Stomach smooth muscle (tissue), 2 donors: ENCODE measurements at regions not wholly inside any gene's neighbourhood (a gene's known extent, or its start where the extent isn't known, plus 50 kb on each side); places are given as distances from the start of the nearest gene placed in this dataset.

ENCODE experiments used
- H3K27ac ChIP-seq: one replicate; pipeline ENCODE4 v1.7.0; 2013; ENCODE audit warnings: mild to moderate bottlenecking, low read length, inconsistent platforms
- H3K27me3 ChIP-seq, 2 donors: one replicate each; pipeline ENCODE4 v1.7.0; 2013; ENCODE audit warnings: low read length in 2 of 2; ENCODE audit not compliant: insufficient read depth in 2 of 2, control insufficient read depth in 1 of 2
- H3K36me3 ChIP-seq, 2 donors: one replicate each; pipeline ENCODE4 v1.7.0; 2013; ENCODE audit warnings: low read length in 2 of 2; ENCODE audit not compliant: control insufficient read depth in 2 of 2, insufficient read depth in 2 of 2
- H3K4me1 ChIP-seq: one replicate; pipeline ENCODE4 v1.7.0; 2013; ENCODE audit warnings: low read length; ENCODE audit not compliant: control insufficient read depth, insufficient read depth
- H3K4me3 ChIP-seq, 2 donors: one replicate each; pipeline ENCODE4 v1.7.0; 2013; ENCODE audit warnings: low read length in 2 of 2
- H3K9ac ChIP-seq, 2 donors: one replicate each; pipeline ENCODE4 v1.7.0; 2013; ENCODE audit warnings: low read length in 2 of 2, mild to moderate bottlenecking in 1 of 2
- H3K9me3 ChIP-seq, 2 donors: one replicate each; pipeline ENCODE4 v1.7.0; 2013; ENCODE audit warnings: low read length in 2 of 2; ENCODE audit not compliant: control insufficient read depth in 2 of 2
- donor health status: healthy.
- donor health status: Pancreatic carcinoma.

- Histone ChIP-seq H3K9me3 (peaks cover 0 to 15% of the 10 kb centered on the region in 2 donors), H3K4me1 (no peaks in the 10 kb centered on the region), H3K4me3 (no peak overlapping the region), H3K36me3 (no peaks in the 10 kb centered on the region), H3K27me3 (peaks cover 0 to 6% of the 10 kb centered on the region in 2 donors), H3K9ac (no peak overlapping the region), H3K27ac (no peak overlapping the region)
Observed at GRCh38 chr1:10848109-10848684, 51.8 kb upstream of the CASZ1 start.

- H3K36me3 ChIP-seq: no peaks in the 10 kb centered on the region
- H3K27ac ChIP-seq: no peak overlapping the region
- H3K9me3 ChIP-seq: peaks cover 0 to 5% of the 10 kb centered on the region in 2 donors
- no peak overlapping the region for H3K9ac ChIP-seq
- no peaks in the 10 kb centered on the region for H3K4me1 ChIP-seq
- H3K4me3 ChIP-seq: no peak overlapping the region
- H3K27me3 ChIP-seq: peaks cover 0 to 6% of the 10 kb centered on the region in 2 donors
Observed at GRCh38 chr1:10850026-10850425, 53.6 kb upstream of the CASZ1 start.

- no peak overlapping the region for H3K9ac ChIP-seq
- H3K9me3 ChIP-seq: peaks cover 0 to 2% of the 10 kb centered on the region in 2 donors
- H3K36me3 ChIP-seq: no peaks in the 10 kb centered on the region
- no peak overlapping the region for H3K27ac ChIP-seq
- H3K4me1 ChIP-seq: no peaks in the 10 kb centered on the region
- peaks cover 0 to 6% of the 10 kb centered on the region in 2 donors for H3K27me3 ChIP-seq
- no peak overlapping the region for H3K4me3 ChIP-seq
Observed at GRCh38 chr1:10851024-10852013, 54.9 kb upstream of the CASZ1 start.

DNA sequence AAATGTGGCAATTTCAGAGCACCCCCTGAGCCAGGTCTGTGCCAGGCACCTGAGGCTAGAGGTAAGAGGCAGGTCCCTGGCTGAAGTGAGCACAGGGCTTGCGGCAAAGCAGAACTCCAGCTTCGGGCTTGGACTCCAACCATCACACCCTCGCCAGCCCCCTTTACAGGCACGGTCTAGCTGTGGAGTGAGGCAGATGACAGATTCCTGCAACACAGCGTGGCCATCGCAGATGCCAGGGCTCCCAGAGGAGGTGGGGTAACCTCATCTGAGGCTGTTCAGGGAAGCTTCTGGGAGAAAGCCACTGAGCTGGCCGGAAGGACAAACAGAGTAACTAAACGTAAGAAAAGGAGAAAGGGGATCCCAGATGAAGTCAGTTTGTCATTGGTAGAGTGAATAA lies 55.6 kb upstream of the CASZ1 start:
- Histone ChIP-seq H3K9me3 (no peaks in the 10 kb centered on the region), H3K36me3 (no peaks in the 10 kb centered on the region), H3K27ac (no peak overlapping the region), H3K4me3 (no peak overlapping the region), H3K4me1 (no peaks in the 10 kb centered on the region), H3K27me3 (peaks cover 0 to 6% of the 10 kb centered on the region in 2 donors), H3K9ac (no peak overlapping the region)

- no peak overlapping the region for H3K4me3 ChIP-seq
- H3K27me3 ChIP-seq: peaks cover 0 to 6% of the 10 kb centered on the region in 2 donors
- H3K27ac ChIP-seq: no peak overlapping the region
- H3K9ac ChIP-seq: no peak overlapping the region
- H3K36me3 ChIP-seq: no peaks in the 10 kb centered on the region
- H3K9me3 ChIP-seq: no peaks in the 10 kb centered on the region
- no peaks in the 10 kb centered on the region for H3K4me1 ChIP-seq
Observed at GRCh38 chr1:10852486-10852885, 56.0 kb upstream of the CASZ1 start.

GRCh38 chr1:10852998-10853520 lies 56.6 kb upstream of the CASZ1 start:
- no peak overlapping the region for H3K4me3 ChIP-seq
- H3K9me3 ChIP-seq: no peaks in the 10 kb centered on the region
- H3K27ac ChIP-seq: no peak overlapping the region
- peaks cover 0 to 6% of the 10 kb centered on the region in 2 donors for H3K27me3 ChIP-seq
- no peaks in the 10 kb centered on the region for H3K4me1 ChIP-seq
- no peaks in the 10 kb centered on the region for H3K36me3 ChIP-seq
- H3K9ac ChIP-seq: no peak overlapping the region

DNA sequence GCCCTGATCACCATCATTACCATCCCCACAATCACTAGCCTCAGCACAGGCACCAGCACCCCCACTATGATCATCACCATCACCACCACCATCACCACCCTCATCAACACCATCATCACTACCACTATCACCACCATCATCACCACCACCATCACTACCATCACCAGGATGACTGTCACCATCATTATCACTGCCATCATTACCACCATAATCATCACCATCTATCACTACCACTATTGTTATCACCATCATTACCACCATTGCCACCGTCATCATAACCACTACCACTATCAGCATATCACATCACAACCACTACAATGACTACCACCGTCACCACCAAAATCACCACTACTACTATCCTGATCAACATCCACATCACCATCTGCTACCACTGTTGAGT lies 57.3 kb upstream of the CASZ1 start:
- Histone ChIP-seq H3K9me3 (no peaks in the 10 kb centered on the region), H3K36me3 (no peaks in the 10 kb centered on the region), H3K4me1 (no peaks in the 10 kb centered on the region), H3K4me3 (no peak overlapping the region), H3K9ac (no peak overlapping the region), H3K27ac (no peak overlapping the region), H3K27me3 (peaks cover 0 to 6% of the 10 kb centered on the region in 2 donors)

DNA sequence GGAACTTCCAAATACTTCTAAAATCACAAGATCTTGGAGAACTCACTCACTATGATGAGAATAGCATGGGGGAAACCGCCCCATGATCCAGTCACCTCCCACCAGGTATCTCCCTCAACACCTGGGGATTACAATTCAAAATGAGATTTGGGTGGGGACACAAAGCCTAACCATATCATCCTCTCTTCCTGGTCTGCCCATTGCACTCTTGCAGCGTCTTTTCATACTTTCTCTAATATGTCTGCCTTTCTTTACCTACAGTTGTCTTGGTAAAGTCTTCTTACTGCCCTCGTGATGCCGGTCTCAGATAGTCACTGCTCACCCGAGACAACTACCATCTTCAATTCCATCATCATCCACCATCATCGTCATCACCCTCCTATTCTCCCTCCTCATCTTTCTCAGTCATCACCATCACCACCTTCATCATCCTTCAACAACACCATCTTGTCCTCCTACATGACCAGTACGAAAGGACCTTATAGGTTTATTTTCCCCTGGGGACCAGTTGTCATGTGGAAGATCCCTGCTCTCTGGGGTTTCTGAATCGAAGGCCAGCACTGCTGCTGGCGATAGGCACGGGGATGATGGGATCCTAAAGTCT lies 58.5 kb upstream of the CASZ1 start:
- Histone ChIP-seq H3K27me3 (peaks cover 0 to 4% of the 10 kb centered on the region in 2 donors), H3K4me3 (no peak overlapping the region), H3K36me3 (no peaks in the 10 kb centered on the region)

DNA sequence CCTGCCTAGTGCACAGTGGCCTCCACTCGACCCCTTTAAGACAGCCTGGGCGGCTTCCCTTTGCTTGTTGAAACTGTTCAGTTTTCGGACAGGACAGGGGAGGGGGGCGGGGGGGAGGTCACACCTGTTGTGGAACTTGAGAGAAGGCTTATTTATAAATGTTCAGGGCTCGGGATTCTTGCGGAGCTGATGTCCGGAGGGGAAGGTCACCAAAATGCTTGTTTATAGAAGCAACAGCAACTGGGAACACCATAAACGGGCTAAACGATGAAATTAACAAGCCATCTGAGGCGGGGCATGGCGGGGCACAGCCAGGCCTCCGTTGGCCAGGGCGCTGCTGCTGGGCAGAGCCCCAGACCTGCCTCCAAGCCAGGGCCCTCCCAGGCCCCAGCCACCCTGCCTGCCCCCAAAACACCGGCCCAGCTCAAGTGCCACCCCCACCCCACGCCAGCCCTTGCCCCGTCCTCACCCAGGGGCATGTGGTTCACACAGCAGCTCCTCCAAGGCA lies 59.8 kb upstream of the CASZ1 start:
- Histone ChIP-seq H3K36me3 (no peaks in the 10 kb centered on the region), H3K4me1 (peaks cover 3% of the 10 kb centered on the region), H3K27me3 (no peaks in the 10 kb centered on the region), H3K9me3 (no peaks in the 10 kb centered on the region), H3K27ac (no peak overlapping the region), H3K9ac (no peak overlapping the region), H3K4me3 (no peak overlapping the region)

More for the DNA sequence above, 58.5 kb upstream of the CASZ1 start:
- H3K27ac ChIP-seq: no peak overlapping the region
- no peaks in the 10 kb centered on the region for H3K4me1 ChIP-seq
- H3K9me3 ChIP-seq: no peaks in the 10 kb centered on the region
- H3K9ac ChIP-seq: no peak overlapping the region

DNA sequence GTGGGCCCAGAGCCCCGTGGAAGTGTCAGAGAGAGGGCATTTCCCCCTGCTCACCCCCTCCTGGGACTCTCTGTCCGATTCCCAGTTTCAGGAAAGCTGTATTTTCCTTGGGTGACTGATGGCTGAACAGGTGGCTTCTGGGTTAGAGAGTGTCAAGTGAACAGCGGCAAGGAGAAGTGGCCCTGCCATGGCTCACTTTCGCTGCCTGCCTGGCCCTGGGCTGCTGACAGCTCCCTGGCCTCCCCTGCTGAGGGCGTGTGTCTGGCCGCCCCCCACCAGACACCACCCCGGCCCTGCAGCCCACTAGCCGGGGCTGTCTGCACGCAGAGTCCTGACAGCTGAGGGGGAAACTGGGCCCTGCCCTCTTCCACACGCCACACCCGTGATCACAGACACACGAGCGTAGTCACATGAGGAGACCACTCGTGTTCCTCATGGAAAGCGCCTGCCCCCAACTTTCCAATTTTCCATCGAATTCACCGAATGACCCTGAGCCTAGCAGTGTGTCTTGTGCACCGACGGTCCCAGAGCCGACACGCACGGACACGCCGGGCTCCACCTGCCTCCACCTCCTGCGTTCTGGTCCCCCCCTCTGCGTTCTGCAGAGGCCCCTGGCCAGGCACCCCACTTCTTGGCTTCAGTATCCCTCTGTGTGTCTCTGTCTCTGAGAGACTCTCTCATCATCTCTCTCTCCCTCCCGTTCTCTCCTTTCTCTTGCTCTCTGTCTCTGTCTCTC lies 60.6 kb upstream of the CASZ1 start:
- Histone ChIP-seq H3K36me3 (no peaks in the 10 kb centered on the region), H3K4me1 (peaks cover 8% of the 10 kb centered on the region), H3K4me3 (no peak overlapping the region), H3K27me3 (no peaks in the 10 kb centered on the region), H3K9ac (no peak overlapping the region), H3K27ac (no peak overlapping the region), H3K9me3 (no peaks in the 10 kb centered on the region)
